Left hindlimb (tissue), 1 donor: ENCODE measurements at regions not wholly inside any gene's neighbourhood (a gene's known extent, or its start where the extent isn't known, plus 50 kb on each side); places are given as distances from the start of the nearest gene placed in this dataset.

Source experiments
- DNase-seq: peaks from one replicate; pipeline ENCODE4 v3.0.0-alpha.2; 2018

DNA sequence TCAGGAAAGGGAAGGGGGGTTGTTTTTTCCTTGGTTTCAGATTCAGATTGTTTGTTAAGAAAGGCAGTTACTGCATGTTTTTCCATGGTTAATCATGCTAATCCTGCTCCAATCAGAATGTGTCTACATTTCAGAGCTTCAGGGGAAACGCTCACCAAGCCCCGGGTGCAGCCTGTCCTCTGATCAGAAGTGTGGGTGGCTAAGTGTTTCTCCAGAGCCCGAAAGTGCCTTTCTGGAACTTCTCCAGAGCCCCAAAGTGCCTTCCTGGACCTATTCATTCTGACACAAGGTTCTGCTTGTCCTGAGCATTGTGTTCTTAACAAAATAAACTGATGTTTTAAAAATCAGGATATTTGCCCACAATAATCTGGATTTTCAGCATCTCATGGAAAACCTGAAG, 359.0 kb upstream of the ZNF521 start:
- DNase-seq, result no peak

DNA sequence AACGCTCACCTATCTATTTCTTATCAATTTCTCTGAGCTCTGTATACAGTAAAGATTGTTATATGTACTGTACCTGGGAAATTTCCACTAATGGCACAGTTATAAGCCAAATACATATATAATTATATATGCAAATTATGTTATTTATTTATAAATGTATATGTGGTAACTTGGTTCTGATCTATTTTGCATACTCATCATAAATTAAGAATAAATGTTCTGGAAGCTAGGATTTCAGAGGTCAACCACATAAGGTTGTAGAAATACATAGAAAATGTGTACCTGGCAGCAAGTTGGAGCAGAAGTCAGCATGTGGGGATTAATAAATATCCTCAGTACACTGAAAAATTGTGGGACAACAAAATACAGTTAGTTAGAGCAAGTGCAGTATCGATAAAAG, 353.7 kb upstream of the ZNF521 start:
- no peak for DNase-seq

DNA sequence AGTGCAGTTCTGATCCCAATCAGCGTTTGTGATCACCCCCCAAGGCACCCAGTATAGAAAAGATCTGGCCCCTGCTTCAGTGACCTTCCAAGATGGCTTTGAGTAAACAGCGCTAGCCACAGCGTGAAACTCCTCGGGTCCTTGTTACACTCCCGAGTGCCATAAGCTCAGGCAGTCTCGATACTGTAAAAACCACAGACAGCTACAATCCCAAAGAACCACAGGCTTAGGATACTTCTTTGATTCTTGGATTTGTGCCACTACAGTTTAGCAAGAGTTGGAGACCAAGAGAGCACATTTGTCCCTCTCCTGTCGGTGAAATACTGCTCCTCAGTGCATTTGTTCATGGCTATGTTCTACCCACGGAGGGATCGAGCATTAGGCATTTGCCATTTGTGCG, 352.5 kb upstream of the ZNF521 start:
- no peak for DNase-seq

DNA sequence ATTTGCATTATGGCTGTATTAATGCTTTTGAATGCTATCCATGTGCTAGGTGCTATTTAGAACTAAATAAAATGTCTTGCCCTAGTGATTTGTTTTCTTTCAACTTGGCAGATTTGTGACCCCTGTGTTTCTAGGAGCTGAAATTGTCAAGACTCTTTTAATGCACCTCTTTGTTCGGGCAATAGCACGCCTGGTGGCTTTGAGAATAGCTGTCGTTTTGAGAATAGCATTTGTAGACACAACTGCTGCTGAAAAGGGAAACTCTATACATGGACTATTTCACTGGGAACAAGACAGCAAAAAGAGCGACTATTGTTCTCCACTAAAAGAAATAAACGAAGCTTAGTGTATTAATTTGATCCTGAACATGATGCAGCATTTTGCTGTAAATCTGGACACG, 352.1 kb upstream of the ZNF521 start:
- DNase-seq, result no peak

DNA sequence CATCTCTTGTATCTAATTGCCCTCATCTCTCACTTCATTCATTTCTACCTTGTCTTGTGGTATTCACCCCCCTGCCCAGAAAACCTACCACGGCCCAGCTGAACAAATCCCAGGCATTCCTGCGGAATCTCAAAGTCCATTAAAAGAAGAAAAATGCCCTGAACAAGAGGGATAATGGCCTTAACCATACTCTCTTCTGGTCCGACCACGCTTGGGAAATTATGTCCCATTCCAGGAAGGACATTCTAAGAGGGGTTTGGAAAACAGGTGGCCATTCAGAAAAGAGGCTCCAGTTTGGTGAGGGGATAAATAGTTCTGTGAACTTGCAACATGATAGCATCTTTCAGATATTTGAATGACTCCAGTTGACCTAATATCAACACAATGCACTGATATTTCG, 349.9 kb upstream of the ZNF521 start:
- DNase-seq, result no peak

DNA sequence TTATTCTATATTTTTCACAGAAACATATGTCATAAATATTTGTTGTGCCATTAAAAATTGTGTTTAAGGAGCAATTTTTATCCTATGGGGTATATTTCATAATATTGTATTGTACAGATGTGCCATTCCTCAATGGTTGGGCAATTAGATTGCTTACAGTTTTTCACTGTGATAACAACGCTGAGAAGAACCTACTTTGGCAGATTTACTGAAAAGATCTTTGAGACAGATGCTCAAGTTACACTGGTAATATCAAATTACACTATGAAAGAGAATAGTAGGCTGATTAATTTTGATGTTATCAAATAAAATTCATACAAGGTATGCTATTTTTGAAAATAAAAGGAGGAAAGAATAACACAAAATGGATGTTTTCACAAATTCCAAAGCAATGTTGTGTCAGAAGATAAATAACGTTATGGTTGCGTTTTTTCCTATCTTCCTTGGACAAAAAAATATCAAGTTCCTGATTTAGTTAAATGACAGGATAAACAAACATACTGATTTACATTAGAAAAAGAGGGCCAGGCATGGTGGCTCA, 335.1 kb upstream of the ZNF521 start:
- DNase-seq, result no peak

DNA sequence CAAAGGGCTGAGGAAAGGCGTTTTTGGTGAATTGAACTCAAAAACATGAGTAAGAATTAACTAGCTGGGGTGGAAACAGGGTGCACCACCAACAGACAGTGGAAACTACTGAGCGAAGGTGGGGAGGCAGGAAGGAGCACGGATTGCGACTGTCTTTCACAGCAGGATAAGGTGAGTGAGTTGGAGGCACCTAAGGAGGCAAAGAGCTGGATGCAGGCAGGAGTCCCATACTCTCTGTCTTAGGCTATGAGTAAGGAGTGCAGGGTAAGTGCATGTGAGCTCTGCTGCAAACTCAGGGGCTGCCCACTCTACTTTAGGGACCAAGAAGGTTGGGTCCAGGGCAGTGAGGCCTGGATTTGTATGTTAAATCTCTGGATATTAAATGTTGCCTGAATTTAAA, 333.1 kb upstream of the ZNF521 start:
- DNase-seq, result no peak

DNA sequence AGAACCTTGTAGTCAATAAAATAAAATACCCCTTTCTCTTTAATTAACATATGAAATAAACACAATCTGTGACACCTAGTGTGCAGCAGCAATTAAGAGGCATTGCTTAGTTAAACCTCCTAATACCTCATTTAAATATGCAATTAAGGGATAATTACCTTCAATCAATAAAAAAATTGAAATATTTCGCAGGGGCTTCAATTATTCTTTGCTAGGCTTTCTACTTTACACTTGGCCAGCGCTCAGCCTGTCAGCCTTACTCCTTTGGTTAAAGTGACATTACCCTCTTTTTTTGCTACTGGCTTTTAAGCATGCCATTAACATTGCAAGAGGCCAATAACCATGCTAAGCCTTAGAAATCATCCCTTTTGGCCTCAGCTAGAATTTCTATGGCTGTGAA, 327.5 kb upstream of the ZNF521 start:
- DNase-seq, result no peak

DNA sequence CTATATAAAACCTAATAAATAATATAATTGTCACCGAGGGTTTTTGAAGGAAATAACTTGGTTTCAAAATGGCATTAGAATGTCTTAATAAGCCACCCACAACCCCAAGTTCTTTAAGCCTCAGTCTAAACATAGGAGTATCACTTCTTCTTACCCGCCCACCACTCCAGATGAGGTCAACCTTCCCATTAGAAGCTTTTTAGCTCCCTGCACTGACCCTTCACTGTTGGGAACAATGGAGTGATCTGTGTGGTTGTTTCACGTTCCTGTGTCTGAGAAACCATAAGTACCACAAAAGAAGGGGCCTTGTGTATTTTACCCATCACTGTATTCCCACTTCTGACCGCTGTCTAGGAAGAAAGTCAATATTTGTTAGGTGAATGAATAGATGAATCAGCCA, 326.3 kb upstream of the ZNF521 start:
- no peak for DNase-seq

DNA sequence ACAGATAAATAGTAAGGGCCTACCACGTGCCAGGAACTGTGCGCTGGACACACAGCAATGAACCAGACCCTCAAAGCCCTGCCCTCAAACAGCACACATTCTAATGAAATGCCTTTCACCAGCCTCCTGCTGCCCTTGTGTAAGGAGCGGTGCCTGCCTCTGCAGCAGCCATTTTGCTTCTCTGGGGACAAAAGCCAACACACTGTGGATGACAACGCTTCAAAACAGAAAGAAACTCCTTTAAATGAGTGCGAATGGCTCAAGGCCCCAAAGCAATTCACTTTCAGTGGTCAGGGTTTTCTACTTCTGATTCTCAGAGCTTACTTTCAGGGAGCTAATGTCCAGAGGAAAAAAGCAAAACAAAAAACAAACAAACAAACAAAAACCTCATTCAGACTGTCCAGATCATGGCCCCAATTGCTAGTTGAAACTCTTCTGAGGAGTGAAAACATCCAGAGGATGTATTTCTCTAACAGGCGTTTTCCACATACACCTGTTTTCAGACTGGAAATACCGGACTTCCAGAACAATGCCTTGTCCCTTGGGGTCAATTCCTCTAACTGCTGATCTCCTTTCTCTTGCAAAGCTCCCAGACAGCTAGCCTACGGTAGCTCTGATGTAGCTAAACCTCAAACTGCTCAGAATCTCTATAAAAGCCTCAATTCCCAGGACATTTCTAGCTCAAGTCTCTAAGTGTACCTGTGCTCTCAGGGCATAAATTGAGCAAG, 323.3 kb upstream of the ZNF521 start:
- DNase-seq, result no peak

DNA sequence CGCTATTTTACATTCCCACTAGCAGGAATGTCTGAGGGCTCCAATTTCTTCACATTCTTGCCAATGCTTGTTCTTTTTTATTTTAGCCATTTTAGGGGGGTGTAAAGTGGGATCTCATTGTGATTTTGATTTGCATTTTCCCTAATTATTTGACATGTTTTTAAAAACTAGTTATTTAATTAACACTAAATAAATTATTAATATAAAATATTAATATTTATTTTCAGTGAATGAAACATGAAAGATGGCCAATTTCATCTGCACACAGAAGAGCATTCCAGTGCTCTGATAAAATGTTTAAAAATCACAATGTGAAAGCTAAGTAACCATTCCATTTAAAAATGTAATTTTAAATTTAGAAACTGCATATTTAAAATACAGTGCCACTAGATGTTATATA, 322.2 kb upstream of the ZNF521 start:
- no peak for DNase-seq

DNA sequence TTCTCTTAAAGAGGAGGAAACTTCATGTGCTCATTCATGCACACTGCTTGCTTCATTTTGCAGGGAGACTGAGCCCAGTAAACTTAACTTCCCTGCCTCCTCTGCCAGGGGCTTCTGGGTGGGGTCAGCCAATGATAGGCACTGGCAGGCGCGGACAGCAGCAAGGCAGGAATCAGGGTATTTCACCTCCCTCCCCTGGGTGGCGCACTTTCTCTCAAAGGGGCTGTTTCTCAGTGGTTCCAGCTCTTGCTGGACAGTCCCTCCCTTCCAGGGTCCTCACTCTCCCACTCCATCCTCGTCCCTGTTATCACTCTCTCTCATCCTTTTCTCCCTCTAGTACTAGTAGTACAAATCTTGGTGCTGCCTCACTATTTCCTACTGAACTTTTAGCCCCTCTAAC, 320.5 kb upstream of the ZNF521 start:
- no peak for DNase-seq

DNA sequence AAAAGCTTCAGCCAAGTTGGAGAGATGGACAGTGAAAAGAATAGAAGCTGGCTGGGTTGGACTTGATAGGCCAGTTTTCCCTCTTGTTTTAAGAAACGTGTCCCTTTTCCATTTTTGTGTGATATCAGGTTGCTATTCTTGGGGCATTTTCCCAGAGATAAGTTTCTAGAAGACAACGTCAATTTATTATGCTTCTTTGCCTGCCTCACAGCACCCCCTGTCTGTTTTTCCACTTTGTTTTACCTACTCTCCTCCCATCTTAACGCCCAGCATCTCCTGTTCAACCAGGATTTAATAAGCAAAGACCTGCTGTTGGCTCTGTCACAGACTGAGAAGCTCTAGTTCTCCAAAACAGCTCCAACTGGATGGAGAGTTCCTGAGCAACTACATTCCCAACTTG, 317.8 kb upstream of the ZNF521 start:
- DNase-seq, result no peak

DNA sequence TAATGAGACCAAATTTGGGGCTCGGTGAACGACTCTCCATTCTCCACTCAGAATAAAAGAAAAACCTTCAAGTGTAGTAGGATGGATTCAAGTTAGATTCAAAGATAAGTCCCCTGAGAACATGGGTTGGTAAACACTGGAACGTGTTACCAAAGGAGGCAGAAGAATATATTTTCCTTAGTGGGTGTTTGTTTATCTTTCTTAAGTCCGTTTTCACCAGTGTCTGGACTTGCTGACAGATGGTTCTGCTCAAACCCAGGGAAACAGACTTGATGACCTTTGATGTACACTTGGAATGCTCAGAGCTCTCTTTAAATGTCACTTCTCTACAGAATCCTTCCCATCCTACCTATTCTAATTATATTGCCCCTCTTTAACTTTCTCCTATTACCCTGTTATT, 310.3 kb upstream of the ZNF521 start:
- DNase-seq, result no peak

DNA sequence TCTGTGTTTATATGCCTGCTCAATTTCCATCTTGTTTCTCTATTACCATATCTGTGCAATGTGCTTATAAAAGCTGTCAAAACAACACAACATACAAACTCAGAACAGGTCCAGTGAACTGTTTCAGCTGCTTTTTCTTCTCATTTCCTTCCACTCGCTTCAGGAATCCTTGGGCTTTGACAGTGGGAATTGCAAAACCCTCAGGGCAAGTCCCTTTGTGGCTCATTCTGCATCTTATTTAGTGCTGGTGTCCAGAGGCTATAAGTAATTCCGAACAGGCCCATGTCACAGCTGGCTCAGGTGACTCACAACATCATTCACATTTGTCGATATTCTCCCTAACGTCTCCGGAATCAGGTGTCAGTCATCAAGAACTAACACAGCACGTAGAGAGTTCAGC, 309.9 kb upstream of the ZNF521 start:
- no peak for DNase-seq

DNA sequence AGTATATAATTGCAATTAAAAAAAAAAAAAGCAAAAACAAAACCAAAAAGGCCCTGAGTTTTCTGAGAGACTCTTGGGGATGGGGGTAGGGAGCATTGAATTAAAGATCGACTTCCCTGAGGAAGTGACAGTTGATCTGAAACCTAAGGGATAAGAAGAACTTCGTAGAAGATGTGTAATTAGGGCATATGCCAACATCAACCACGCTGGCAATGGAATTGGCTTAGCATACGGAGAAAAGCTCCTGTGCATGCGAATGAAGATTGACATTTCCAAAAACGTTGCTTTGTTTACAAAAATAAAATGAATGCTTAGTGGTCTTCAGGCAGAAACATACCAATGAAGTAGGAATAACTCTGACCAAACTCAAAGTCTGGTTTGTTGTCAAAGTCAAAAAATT, 307.6 kb upstream of the ZNF521 start:
- no peak for DNase-seq

DNA sequence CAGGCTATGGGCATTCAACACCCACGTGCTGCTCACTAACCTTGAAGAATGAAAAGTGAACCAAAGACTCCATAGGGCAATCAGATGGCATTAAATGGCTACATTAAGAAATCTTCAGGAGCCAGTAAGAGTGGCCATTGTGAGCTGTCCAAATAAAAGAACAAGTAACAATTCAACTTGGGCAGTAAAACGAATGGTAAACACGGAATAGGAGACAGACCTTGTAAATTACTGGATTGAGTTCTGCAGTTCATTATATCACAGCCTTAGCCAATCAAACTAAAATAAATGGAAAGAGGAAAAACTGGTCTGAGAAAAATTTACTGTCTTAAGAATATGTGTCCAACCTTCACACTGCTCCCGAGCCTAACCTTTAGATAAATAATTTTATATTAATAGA, 306.5 kb upstream of the ZNF521 start:
- no peak for DNase-seq

DNA sequence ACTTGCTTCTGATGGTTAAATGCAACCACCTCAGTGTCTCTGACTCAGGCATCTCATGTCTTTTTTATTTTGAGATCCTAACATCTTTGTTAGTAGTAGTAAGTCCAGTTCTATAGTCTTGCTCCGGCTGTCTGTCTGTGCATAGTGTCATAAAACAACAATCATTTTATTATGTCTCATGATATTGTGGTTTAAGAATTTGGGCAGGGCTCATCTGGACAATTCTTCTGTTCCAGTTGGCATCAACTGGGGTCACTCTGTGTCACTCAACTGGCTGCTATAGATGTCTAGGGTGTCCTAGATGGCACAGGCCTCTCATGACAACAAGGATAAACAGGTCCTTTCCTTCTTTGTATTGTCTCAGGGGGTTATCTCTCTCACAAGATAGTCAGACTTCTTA, 299.6 kb upstream of the ZNF521 start:
- no peak for DNase-seq

DNA sequence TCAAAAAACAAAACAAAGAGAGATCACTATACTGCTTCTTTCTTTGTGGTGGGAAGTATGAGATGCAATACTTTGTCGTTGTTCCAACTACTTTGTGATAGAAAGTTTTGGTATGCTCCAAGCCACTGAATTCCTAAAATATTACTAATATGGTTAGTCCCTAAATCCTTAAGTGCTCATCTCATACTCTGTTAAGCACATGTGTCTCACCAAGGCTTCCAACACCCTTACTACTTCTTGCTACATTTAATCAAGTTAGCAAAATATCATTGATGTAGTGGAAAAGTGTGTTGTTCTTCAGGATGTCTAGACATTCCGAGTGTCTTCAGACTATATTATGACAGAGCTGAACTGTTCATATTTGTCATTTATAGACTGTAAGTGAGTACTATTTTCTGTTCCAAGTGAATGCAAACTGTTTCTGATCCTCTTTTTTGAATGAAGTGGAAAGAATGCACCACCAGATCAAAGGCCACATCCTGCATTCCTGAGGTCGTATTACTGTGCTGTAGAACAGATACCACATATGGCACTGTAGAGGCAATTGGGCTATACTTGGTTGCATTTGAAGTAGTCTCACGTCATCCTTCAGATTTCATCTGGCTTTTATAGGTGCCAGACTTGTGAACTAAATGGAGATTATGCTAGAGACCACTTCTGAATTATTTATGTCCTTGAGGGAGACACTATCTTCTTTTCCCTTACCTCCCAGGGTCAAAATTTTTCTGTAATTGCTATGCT, 298.4 kb upstream of the ZNF521 start:
- no peak for DNase-seq

DNA sequence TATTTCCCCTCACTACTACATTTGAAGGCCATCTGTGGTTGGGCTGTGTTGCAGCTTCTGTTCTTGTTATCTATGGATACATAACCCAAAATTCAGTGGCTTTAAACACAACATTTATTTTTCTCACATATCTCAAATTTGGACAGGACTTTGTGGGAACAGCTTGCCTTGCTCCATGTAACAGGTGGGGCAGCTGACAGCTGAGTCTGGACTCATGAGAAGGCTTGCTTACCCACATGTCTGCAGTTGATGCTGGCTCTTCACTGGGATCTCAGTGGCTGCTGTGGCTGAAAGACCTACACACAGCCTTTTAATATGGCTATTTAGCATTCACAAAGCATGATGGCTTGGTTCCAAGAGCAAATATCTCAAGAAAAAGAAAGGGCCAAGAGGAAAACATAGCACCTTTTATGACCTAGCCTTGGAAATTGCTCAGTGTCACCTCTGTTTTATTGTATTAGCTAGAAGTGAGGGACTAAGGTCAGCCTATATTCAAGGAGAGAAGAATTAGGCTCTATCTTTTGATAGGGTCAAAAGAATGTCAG, 296.8 kb upstream of the ZNF521 start:
- no peak for DNase-seq

DNA sequence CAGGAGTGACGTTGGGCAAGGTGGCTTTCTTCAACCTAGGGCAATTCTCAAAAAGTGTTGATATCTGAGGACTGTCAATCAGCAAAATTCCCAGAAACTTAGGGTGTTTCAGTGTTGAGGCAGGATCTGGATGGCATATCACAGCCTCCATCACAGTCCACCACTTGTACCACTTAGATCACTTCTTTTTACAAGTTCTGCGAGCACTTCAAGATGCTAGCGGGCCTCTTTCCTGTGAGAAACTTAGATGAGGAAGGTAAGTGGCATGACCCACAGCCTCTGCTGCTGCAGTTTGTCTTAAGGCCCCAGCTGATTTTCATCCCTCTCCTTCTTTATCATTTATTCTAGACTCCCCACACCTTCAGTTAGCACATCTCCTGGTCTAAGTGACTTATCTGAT, 295.4 kb upstream of the ZNF521 start:
- no peak for DNase-seq

DNA sequence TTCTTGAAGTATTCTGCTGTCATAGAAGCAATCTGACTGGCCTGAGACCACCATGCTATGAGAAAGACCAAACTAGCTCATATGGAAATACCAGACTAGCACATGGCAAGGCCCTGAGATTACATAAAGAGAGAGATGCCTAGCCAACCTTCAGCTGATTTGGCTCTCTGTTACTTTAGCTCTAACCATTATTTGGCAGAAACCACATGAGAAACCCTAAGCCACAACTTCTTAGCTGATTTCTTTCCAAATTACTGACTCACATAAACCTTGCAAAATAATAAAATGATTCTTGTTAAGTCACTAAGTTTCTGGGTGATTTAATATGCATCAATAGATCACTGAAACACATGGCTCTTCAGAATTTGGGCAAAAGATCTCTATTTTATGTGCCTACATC, 295.0 kb upstream of the ZNF521 start:
- DNase-seq, result no peak

DNA sequence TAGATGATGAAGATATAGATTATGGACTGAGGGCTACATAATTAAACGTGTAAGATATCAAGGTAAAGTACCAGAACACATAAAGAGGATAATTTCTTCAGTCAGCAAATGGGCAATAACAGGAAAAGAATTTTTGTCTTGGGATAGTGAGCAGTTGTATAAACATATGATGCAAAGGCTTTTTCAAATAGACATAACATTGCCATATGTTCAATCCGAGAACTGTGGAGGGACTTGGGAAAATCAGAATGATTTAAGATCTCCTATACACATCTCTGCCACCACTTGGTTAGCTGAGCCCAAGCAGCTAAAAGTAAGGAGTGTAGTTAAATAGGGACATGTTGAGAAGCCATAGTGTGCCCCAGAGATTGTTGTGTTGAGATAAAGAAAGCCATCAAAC, 287.6 kb upstream of the ZNF521 start:
- DNase-seq, result no peak

DNA sequence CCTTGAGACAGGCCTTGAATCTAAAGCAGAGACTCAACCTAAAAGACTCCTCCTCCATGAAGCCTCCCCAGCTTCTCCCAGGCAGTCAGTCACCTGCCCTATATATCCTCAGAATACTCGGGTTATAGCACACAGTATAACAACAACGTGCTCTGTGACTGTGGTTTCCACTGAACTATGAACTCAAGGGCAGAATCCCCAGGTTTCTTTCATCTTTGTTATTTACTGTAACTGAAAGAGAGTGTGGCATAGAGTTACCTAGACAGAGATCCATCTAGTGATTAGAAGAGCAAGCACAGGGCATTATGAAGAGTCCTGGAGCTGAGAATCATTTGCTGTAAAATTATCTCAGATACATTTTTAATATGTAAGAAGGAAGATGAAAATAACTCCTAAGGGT, 281.6 kb upstream of the ZNF521 start:
- DNase-seq, result no peak
